ENCODE measurements at regions not wholly inside any gene's neighbourhood (a gene's known extent, or its start where the extent isn't known, plus 50 kb on each side); places are given as distances from the start of the nearest gene placed in this dataset.

GRCh38 chr13:80858131-80858530 lies 517.2 kb upstream of the SPRY2 start:
- TF ChIP-seq ZNF704 (tag by site-specific recombination; IDR thresholded peaks at IDR 0.05) (no peak), RBAK (tag by site-specific recombination; IDR thresholded peaks at IDR 0.05) (no peak), ZBTB7A (tag by site-specific recombination; IDR thresholded peaks at IDR 0.05; ENCODE audit: low read depth) (no peak), HIC1 (tag by site-specific recombination; IDR thresholded peaks at IDR 0.05) (no peak), ZBTB8A (tag by site-specific recombination; IDR thresholded peaks at IDR 0.05) (no peak), ZNF518A (tag by site-specific recombination; conservative IDR thresholded peaks at IDR 0.05; ENCODE audit: low read depth) (no peak), ZNF302 (tag by site-specific recombination; IDR thresholded peaks at IDR 0.05; ENCODE audit: low read depth) (no peak)
- H3K27ac ChIP-seq (ENCODE audit: extremely low read depth, low read depth, low read length): no peak overlapping the region
- POLR2A ChIA-PET: no interaction called here

GRCh38 chr13:80857321-80857720 lies 516.4 kb upstream of the SPRY2 start:
- CTCF ChIA-PET: no interaction called here
- no peaks in the 10 kb centered on the region for H3K36me3 ChIP-seq (ENCODE audit: control insufficient read depth in 2 of 2, insufficient read depth in 1 of 2, low read length in 2 of 2)
- POLR2A ChIA-PET: no interaction called here
- H3K4me1 ChIP-seq (ENCODE audit: control insufficient read depth, insufficient read depth, low read length): no peaks in the 10 kb centered on the region
- no peaks in the 10 kb centered on the region for H3K9me3 ChIP-seq (ENCODE audit: control insufficient read depth, insufficient read depth, low read depth, low read length)
- TF ChIP-seq ZSCAN5A (tag by site-specific recombination; IDR thresholded peaks at IDR 0.05): no peak
- TF ChIP-seq ZNF670 (tag by site-specific recombination; IDR thresholded peaks at IDR 0.05; ENCODE audit: low read depth): no peak
- no peak for TF ChIP-seq KLF7 (tag by site-specific recombination; IDR thresholded peaks at IDR 0.05; ENCODE audit: borderline replicate concordance)
- TF ChIP-seq EGR2 (tag by site-specific recombination; IDR thresholded peaks at IDR 0.05; ENCODE audit: low read depth): no peak
- no peak for TF ChIP-seq INSM2 (tag by site-specific recombination; IDR thresholded peaks at IDR 0.05)
- no peak for TF ChIP-seq SCRT1 (tag by site-specific recombination; IDR thresholded peaks at IDR 0.05; ENCODE audit: borderline replicate concordance)
- TF ChIP-seq ZNF488 (tag by site-specific recombination; IDR thresholded peaks at IDR 0.05): no peak
- H3K4me3 ChIP-seq (ENCODE audit: low read depth, low read length): no peak overlapping the region
- H3K27ac ChIP-seq (ENCODE audit: extremely low read depth, low read depth, low read length): no peak overlapping the region

More at GRCh38 chr13:80858131-80858530, 517.2 kb upstream of the SPRY2 start:
- CTCF ChIA-PET: no interaction called here
- Histone ChIP-seq H3K4me1 (ENCODE audit: control insufficient read depth, insufficient read depth, low read length) (no peaks in the 10 kb centered on the region), H3K4me3 (ENCODE audit: low read depth, low read length) (no peak overlapping the region), H3K36me3 (ENCODE audit: control insufficient read depth in 2 of 2, insufficient read depth in 1 of 2, low read length in 2 of 2) (no peaks in the 10 kb centered on the region), H3K9me3 (ENCODE audit: control insufficient read depth, insufficient read depth, low read depth, low read length) (no peaks in the 10 kb centered on the region)
